ENCODE measurements at regions not wholly inside any gene's neighbourhood (a gene's known extent, or its start where the extent isn't known, plus 50 kb on each side); places are given as distances from the start of the nearest gene placed in this dataset.

DNA sequence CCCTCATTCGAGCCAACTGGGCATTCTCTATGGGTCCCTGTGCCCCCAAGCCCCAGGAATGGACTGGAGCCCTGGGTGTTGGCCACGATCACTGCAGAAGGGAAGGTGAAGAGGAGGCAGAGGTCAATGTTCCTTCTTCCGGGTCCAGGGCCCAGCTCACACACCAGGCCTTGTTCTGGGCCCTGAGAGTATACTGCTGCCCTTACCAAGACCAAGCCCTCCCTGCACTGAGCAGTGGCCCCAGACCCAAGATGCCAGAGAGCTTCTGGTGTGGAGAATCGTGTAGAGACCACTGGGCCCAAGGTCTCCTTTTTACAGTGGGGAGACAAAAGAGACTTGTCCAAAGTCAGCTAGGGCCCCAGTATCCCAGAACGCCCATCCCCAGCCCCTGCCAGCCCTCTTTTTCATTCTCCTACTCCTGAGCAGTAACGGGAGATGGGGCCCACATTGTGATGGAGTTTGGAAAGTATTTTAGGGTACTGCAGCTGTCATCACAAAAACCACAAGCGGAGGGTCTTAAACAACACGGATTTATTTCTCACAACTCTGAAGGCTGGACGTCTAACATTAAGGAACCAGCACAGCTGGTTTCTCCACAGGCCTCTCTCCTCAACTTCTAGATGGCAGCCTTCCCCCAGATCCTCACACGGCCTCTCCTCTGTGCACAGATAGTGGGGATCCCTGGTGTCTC lies 79.4 kb downstream of the PDGFA start:
- DNase-seq (ENCODE audit: low read depth) = no peak

DNA sequence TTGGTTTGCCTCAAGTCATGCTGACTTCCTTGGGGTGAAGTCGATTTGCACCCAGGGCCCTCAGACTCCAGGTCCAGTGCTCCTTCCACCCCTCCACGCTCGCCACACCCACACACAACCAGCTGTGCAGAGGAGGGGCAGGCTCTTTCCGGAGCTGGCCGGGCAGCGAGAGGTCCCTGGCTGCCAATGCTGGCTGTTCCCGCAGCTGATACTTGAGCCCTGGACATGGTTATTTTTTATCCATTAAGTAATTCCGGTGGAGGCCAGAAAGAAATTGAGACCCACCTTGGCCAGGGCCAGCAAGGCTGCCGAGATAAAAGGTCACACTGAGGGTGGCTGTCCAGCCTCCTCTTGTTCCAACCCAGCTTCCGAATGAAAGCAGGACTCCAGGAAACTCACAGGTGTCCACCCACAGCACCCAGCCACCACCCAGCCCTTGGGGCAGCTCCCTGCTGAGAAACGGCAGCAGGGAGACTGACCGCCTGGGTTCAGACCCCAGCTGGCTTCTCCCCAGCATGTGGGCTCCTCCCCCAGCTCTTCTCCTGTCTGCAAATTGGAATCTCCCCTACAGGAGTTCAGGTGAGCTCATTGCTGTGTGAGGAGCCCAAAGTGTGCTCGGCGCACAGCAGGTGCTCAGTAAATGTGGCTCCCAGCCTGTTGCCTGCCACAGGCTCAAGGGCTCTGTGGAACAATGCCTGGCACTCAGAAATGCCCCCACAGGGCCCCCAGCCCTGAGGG lies 77.8 kb downstream of the PDGFA start:
- DNase-seq (ENCODE audit: low read depth) = no peak

DNA sequence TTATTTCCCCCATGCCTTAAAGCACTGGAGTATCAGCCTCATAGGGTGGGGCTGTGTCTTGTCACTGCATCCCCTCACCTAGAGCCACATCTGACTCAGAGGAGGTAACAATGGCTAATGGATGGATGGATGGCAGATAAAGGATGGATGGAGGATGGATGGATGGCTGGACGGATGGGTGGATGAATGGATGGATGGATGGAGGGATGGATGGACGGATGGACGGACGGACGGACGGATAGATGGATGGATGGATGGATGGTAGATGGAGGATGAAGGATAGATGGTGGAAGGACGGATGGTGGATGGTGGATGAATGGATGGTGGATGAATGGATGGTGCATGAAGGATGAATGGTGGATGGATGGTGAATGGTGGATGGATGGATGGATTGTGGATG lies 77.2 kb downstream of the PDGFA start:
- DNase-seq (ENCODE audit: low read depth) = no peak

DNA sequence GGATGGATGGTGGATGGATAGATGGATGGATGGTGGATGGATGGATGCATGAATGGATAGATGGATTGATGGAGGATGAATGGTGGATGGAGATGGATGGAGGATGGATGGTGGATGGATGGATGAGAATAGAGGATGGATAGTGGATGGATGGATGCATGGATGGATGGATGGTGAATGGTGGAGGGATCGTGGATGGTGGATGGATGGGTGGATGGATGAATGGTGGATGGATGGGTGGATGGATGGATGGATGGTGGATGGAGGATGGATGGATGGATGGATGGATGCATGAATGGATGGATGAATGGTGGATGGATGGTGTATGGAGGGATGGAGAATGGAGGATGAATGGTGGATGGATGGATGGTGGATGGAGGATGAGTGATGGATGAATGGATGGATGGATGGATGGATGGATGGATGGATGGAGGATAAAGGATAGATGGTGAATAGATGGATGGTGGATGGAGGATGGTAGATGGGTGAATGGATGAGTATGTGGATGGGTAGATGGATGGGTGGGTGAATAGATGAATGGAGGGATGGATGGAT lies 76.3 kb downstream of the PDGFA start:
- DNase-seq (ENCODE audit: low read depth) = no peak

DNA sequence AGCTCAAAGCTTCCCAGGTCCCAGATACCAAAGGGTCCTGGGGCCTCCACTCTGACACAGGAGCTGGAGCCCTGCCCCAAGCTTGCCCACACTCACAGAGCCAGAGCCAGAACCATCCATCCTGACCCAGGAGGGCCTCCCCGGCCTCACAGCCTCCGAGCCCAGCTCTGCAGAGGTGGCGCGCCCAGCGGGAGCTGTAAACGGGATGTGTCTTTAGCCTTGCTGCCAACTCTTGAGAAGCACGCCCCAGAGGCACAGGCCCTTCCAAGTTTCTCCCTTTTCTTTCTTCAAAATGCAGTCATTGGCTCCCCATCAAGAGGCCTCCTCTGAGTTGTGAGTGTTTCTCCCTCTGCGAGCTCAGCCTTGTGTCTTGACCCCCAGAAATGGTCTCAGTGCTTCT lies 75.0 kb downstream of the PDGFA start:
- peak; percentile 20 for DNase-seq (ENCODE audit: low read depth)

DNA sequence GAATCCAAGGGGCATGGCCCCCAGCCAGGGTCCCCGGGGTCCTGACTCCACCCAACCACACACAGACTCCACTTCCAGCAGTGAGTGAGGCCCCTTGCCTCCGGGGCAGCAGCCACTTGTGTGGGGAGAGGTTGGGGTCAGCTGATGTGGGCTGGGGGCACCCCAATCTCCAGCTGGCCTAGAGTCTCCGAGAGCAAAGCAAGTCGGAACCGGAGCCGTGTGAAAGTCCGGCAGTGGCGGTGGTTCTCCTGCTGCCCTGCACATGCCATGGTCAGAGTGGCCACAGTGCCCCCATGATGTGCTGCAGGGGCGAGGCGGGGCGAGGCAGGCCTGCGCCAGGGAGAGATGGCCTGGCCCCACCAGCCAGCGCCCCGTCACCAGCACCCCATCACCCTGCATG lies 74.6 kb downstream of the PDGFA start:
- no peak for DNase-seq (ENCODE audit: low read depth)

DNA sequence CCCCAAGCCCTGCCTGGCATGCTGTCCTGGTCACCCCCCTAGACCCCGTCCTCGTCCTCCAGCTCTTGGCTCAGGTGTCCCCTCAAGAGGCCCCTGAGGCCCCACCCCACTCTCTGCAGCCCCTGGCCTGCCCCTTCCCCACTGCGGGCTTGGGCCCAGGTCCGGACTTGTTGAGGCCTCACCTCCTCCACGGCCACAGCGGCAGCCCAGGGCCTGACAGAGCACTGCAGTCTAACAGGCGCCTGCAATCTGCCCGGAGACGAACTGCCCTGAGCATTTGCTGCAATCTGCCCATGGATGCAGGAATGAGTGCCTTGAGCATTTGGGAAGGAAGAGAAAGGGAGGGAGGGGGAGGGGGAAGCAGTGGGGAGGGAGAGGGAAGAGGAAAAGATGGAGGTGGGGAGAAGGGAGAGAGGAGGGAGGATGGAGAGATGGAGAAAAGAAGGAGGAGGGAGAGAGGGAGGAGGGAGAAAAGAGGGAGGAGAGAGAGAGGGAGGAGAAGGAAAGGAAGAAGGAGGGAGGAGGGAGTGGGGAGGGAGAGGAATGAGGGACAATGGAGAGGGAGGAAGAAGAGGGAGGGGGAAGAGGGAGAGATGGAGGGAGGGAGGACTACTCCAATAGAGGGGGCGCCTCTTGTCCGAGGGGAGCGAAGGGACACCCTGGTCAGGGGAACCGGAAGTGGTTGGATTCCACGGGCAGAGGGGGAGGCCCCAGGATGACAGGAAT lies 73.9 kb downstream of the PDGFA start:
- DNase-seq (ENCODE audit: low read depth) = no peak

DNA sequence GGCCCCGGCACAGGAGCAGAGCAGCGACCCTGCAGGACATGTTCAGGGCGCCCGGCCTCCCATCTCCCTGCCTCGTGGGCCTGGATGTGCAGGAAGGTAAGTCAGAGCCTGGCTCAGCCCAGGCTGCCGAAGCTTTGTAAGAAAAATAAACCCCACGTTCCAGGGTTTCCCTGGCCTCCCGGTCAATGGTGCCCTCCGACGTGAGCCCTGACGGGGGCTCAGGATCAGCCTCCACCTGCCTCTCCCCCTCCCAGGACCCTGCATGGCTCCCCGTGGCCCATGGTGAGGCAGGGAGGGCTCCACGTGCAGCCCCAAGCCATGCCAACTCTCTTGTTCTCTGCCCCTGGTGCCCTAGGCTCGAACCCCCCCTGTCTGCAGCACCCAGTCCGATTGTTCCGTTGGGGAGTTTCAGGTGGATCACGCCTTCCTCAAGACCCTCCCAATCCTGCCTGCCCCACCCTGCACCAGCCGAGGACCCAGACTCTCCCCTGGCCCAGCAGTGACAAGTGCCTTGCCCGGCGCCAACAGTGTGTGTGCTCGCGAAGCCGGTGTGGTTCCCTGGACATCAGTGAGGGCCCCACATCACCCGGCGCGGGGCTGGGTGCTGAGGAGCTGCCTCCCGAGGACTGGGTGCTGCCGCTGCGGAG lies 73.2 kb downstream of the PDGFA start:
- DNase-seq (ENCODE audit: low read depth) = no peak
